OCI-LY1 (cell line): ENCODE measurements at regions not wholly inside any gene's neighbourhood (a gene's known extent, or its start where the extent isn't known, plus 50 kb on each side); places are given as distances from the start of the nearest gene placed in this dataset.

Experiments used
- H2AFZ ChIP-seq: fragments of 200-600 bp; sonication (generic), shearing (Covaris generic); 2 replicates; pipeline ENCODE4 v1.6.0; 2014; ENCODE audit warnings: antibody characterized with exemption, mild to moderate bottlenecking, low read length
- H3F3A ChIP-seq: fragments of 200-600 bp; sonication (generic), shearing (Covaris generic); 2 replicates; pipeline ENCODE4 v1.6.0; 2014; ENCODE audit warnings: mild to moderate bottlenecking, antibody characterized with exemption, low read length, moderate library complexity; ENCODE audit not compliant: insufficient read depth
- H3K27ac ChIP-seq: fragments of 200-600 bp; sonication (generic); 2 replicates; pipeline ENCODE4 v1.5.1; 2014; ENCODE audit warnings: low read length, mixed run types, mild to moderate bottlenecking, low read depth; ENCODE audit not compliant: poor library complexity, severe bottlenecking
- H3K27me3 ChIP-seq: fragments of 200-600 bp; sonication (generic); 2 replicates; pipeline ENCODE4 v1.6.0; 2014; ENCODE audit warnings: antibody characterized with exemption, mild to moderate bottlenecking, low read length, moderate library complexity; ENCODE audit not compliant: insufficient read depth
- H3K36me3 ChIP-seq: fragments of 200-600 bp; sonication (generic); 2 replicates; pipeline ENCODE4 v1.6.1; 2014; ENCODE audit warnings: mild to moderate bottlenecking, antibody characterized with exemption, low read length, moderate library complexity, mixed read lengths; ENCODE audit not compliant: insufficient read depth
- H3K4me1 ChIP-seq: fragments of 200-600 bp; sonication (generic); 2 replicates; pipeline ENCODE4 v1.5.1; 2014; ENCODE audit warnings: mild to moderate bottlenecking, low read length, moderate library complexity; ENCODE audit not compliant: insufficient read depth, severe bottlenecking
- H3K4me2 ChIP-seq: fragments of 200-600 bp; sonication (generic), shearing (Covaris generic); 2 replicates; pipeline ENCODE4 v1.6.1; 2014; ENCODE audit warnings: low read length
- H3K4me3 ChIP-seq: fragments of 200-600 bp; sonication (generic); 2 replicates; pipeline ENCODE4 v1.5.1; 2014; ENCODE audit warnings: low read length, low read depth, mild to moderate bottlenecking, mixed read lengths; ENCODE audit not compliant: poor library complexity, severe bottlenecking
- H3K79me2 ChIP-seq: fragments of 200-600 bp; shearing (Covaris generic); 2 replicates; pipeline ENCODE4 v1.6.1; 2016; ENCODE audit warnings: mixed run types, low read length, mixed read lengths; ENCODE audit not compliant: insufficient read depth
- H3K9ac ChIP-seq: fragments of 200-600 bp; sonication (generic), shearing (Covaris generic); 2 replicates; pipeline ENCODE4 v1.6.1; 2014; ENCODE audit warnings: mild to moderate bottlenecking, low read length, mixed read lengths
- H3K9me2 ChIP-seq: fragments of 200-600 bp; sonication (generic), shearing (Covaris generic); 2 replicates; pipeline ENCODE4 v1.6.1; 2014; ENCODE audit warnings: low read depth, mild to moderate bottlenecking, low read length, mixed read lengths
- H3K9me3 ChIP-seq: fragments of 200-600 bp; shearing (Covaris generic); 2 replicates; pipeline ENCODE4 v1.6.1; 2014; ENCODE audit warnings: low read length, mixed read lengths
- H4K20me1 ChIP-seq: fragments of 200-600 bp; sonication (generic), shearing (Covaris generic); 2 replicates; pipeline ENCODE4 v1.6.0; 2016; ENCODE audit warnings: mild to moderate bottlenecking, low read length; ENCODE audit not compliant: insufficient read depth
- EZH2 ChIP-seq: fragments of 200-600 bp; sonication (generic), shearing (Covaris generic); IDR thresholded peaks from 2 replicates; pipeline ENCODE4 v1.8.0; 2017; ENCODE audit warnings: borderline replicate concordance, mixed run types, mild to moderate bottlenecking, antibody characterized with exemption, low read length, moderate library complexity, mixed read lengths
- TF ChIP-seq, protein P1 (sequence below): fragments of 200-600 bp; sonication (generic), shearing (Covaris generic); IDR thresholded peaks from 2 replicates; pipeline ENCODE4 v1.5.1; 2017; ENCODE audit warnings: mild to moderate bottlenecking, antibody characterized with exemption, low read length, moderate library complexity, mixed read lengths

GRCh38 chr5:82353522-82353921 is 75.4 kb upstream of the RPS23 start:
- Histone ChIP-seq H3K4me1 (no peaks in the 10 kb centered on the region), H4K20me1 (no peaks in the 10 kb centered on the region), H3K9me2 (no peaks in the 10 kb centered on the region), H2AFZ (no peak overlapping the region), H3K9ac (no peak overlapping the region), H3K9me3 (no peaks in the 10 kb centered on the region), H3K36me3 (no peaks in the 10 kb centered on the region), H3K4me3 (no peak overlapping the region), H3K27me3 (no peaks in the 10 kb centered on the region), H3K79me2 (no peaks in the 10 kb centered on the region), H3K27ac (no peak overlapping the region), H3K4me2 (no peak overlapping the region), H3F3A (no peaks in the 10 kb centered on the region)
- TF ChIP-seq EZH2, result no peak

- H3F3A ChIP-seq, result no peaks in the 10 kb centered on the region
- H3K79me2 ChIP-seq, result no peaks in the 10 kb centered on the region
- H3K36me3 ChIP-seq, result no peaks in the 10 kb centered on the region
- no peak overlapping the region for H3K9ac ChIP-seq
- no peak overlapping the region for H3K27ac ChIP-seq
- no peaks in the 10 kb centered on the region for H3K9me3 ChIP-seq
- H3K9me2 ChIP-seq, result no peaks in the 10 kb centered on the region
- no peaks in the 10 kb centered on the region for H3K27me3 ChIP-seq
- H4K20me1 ChIP-seq, result no peaks in the 10 kb centered on the region
- H3K4me2 ChIP-seq, result no peak overlapping the region
- H3K4me1 ChIP-seq, result no peaks in the 10 kb centered on the region
- H2AFZ ChIP-seq, result no peak overlapping the region
- no peak overlapping the region for H3K4me3 ChIP-seq
- no peak for TF ChIP-seq EZH2
- TF ChIP-seq, protein P1, sequence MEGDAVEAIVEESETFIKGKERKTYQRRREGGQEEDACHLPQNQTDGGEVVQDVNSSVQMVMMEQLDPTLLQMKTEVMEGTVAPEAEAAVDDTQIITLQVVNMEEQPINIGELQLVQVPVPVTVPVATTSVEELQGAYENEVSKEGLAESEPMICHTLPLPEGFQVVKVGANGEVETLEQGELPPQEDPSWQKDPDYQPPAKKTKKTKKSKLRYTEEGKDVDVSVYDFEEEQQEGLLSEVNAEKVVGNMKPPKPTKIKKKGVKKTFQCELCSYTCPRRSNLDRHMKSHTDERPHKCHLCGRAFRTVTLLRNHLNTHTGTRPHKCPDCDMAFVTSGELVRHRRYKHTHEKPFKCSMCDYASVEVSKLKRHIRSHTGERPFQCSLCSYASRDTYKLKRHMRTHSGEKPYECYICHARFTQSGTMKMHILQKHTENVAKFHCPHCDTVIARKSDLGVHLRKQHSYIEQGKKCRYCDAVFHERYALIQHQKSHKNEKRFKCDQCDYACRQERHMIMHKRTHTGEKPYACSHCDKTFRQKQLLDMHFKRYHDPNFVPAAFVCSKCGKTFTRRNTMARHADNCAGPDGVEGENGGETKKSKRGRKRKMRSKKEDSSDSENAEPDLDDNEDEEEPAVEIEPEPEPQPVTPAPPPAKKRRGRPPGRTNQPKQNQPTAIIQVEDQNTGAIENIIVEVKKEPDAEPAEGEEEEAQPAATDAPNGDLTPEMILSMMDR, result no peak
Measured at GRCh38 chr5:82352146-82352791, 74.1 kb upstream of the RPS23 start.

- TF ChIP-seq EZH2, result no peak
- TF ChIP-seq, protein P1, result peak; percentile 81
- Histone ChIP-seq H3K36me3 (no peaks in the 10 kb centered on the region), H3K27me3 (no peaks in the 10 kb centered on the region), H3K9me3 (no peaks in the 10 kb centered on the region), H3K9ac (no peak overlapping the region), H3K4me2 (no peak overlapping the region), H3K79me2 (no peaks in the 10 kb centered on the region), H3K9me2 (no peaks in the 10 kb centered on the region), H2AFZ (no peak overlapping the region), H3K4me1 (no peaks in the 10 kb centered on the region), H3F3A (no peaks in the 10 kb centered on the region), H4K20me1 (no peaks in the 10 kb centered on the region), H3K4me3 (no peak overlapping the region), H3K27ac (no peak overlapping the region)
Measured at GRCh38 chr5:82351754-82352145, 73.6 kb upstream of the RPS23 start.

- Histone ChIP-seq H3K9me2 (no peaks in the 10 kb centered on the region), H3K9ac (no peak overlapping the region), H3K36me3 (no peaks in the 10 kb centered on the region), H3K9me3 (no peaks in the 10 kb centered on the region), H3K79me2 (no peaks in the 10 kb centered on the region), H3F3A (no peaks in the 10 kb centered on the region), H3K27ac (no peak overlapping the region), H3K4me1 (no peaks in the 10 kb centered on the region), H3K27me3 (no peaks in the 10 kb centered on the region), H3K4me3 (no peak overlapping the region), H4K20me1 (no peaks in the 10 kb centered on the region), H2AFZ (no peak overlapping the region), H3K4me2 (no peak overlapping the region)
- TF ChIP-seq, protein P1, result no peak
- no peak for TF ChIP-seq EZH2
Measured at GRCh38 chr5:82351297-82351696, 73.1 kb upstream of the RPS23 start.
